ENCODE measurements at regions not wholly inside any gene's neighbourhood (a gene's known extent, or its start where the extent isn't known, plus 50 kb on each side); places are given as distances from the start of the nearest gene placed in this dataset.

DNA sequence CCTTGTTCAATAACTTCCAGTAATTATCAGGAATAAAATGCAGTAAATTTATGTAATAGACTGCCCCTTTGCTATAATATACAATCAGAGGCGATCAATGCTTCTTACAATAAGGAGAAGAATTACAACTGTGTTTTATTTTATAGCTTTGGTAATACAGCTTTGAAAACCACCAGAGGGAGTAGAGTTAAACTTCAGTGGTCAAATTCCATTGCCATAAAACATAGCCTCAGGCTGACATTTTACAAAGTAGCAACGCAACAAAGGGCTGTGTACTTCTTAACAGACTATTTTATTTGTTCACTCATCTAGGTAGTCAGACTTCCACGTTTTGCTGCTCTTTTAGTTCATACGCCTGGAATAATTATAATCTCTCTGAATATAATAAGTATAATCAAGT lies 58.5 kb downstream of the TEX13C start:
- Histone ChIP-seq H3K27ac (ENCODE audit: low read depth, low read length, severe bottlenecking) (no peak overlapping the region), H3K36me3 (ENCODE audit: control insufficient read depth, insufficient read depth, low read length) (no peaks in the 10 kb centered on the region), H3K9me3 (ENCODE audit: control insufficient read depth, low read length) (no peaks in the 10 kb centered on the region), H3K4me3 (ENCODE audit: extremely low read depth, insufficient read depth, low read length, poor library complexity, severe bottlenecking) (no peak overlapping the region), H3K4me1 (ENCODE audit: control insufficient read depth, insufficient read depth, low read length, poor library complexity, severe bottlenecking) (no peaks in the 10 kb centered on the region)
- WGBS, 2 experiments (ENCODE audit: insufficient coverage in 2 of 2): no CpG with 5 or more reads among the region's 4 CpGs

DNA sequence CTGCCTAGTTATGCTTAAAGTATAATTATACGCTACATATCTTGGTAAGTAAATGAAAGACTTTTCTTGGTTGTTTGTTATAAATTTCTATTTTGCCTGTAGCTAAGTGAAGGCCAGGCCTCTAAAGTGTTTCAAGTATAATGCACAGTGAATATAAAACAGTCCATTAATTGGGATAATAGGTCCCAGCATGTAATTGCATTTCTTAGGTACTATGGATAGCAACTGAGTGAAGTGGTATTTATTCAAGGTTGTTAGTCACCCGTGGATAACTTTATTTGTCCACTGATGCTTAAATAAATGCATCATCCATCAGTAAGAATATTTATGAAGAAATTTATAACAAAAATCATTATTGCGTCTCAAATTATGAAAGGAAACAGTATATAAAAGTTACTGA lies 59.1 kb downstream of the TEX13C start:
- WGBS, 2 experiments (ENCODE audit: insufficient coverage in 2 of 2): 100% methylated on average over 1 of the region's 3 CpGs
- H3K36me3 ChIP-seq (ENCODE audit: control insufficient read depth, insufficient read depth, low read length): no peaks in the 10 kb centered on the region
- no peaks in the 10 kb centered on the region for H3K4me1 ChIP-seq (ENCODE audit: control insufficient read depth, insufficient read depth, low read length, poor library complexity, severe bottlenecking)
- no peak overlapping the region for H3K4me3 ChIP-seq (ENCODE audit: extremely low read depth, insufficient read depth, low read length, poor library complexity, severe bottlenecking)
- no peaks in the 10 kb centered on the region for H3K9me3 ChIP-seq (ENCODE audit: control insufficient read depth, low read length)
- no peak overlapping the region for H3K27ac ChIP-seq (ENCODE audit: low read depth, low read length, severe bottlenecking)

DNA sequence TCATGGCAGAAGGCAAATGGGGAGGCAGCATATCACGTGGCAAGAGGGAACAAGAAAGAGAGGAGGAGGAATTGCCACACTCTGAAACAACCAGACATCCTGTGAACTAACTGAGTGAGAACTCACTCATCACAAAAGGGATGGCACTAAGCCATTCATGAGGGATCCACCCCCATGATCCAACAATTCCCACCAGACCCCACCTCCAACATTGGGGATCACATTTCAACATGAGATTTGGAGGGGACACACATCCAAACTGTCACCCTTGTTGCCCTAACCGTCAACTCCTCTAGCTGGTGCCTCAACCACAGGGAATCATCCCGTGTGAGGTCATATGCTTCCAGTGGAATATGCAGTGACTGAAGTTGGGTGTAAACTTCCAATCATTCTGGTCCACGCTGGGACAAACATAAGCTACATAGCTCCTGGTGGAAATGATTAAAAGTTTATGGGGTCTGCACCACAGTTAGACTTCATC lies 62.5 kb downstream of the TEX13C start:
- no peaks in the 10 kb centered on the region for H3K4me1 ChIP-seq (ENCODE audit: control insufficient read depth, insufficient read depth, low read length, poor library complexity, severe bottlenecking)
- H3K4me3 ChIP-seq (ENCODE audit: extremely low read depth, insufficient read depth, low read length, poor library complexity, severe bottlenecking): no peak overlapping the region
- H3K36me3 ChIP-seq (ENCODE audit: control insufficient read depth, insufficient read depth, low read length): no peaks in the 10 kb centered on the region
- no peak overlapping the region for H3K27ac ChIP-seq (ENCODE audit: low read depth, low read length, severe bottlenecking)
- no CpG with 5 or more reads among the region's 4 CpGs for WGBS, 2 experiments (ENCODE audit: insufficient coverage in 2 of 2)
- no peaks in the 10 kb centered on the region for H3K9me3 ChIP-seq (ENCODE audit: control insufficient read depth, low read length)

DNA sequence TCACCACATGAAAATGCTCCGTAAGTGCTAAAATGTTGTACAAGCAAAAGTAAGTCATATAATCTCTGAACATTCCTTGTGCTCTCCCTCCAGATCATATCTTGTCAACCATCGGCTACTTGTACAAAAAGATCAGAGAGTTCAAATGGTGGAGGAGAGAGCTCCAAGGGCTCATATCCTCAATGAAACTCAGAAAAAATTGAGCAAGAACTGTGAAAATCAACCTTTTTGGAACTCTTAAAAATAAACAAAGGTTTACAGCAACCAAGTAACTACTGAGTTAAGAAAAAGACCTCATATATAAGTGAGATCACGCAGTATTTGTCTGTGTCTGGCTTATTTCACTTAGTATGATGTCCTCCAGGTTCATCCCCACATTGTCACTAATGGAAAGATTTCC lies 63.2 kb downstream of the TEX13C start:
- Histone ChIP-seq H3K36me3 (ENCODE audit: control insufficient read depth, insufficient read depth, low read length) (no peaks in the 10 kb centered on the region), H3K9me3 (ENCODE audit: control insufficient read depth, low read length) (no peaks in the 10 kb centered on the region), H3K4me1 (ENCODE audit: control insufficient read depth, insufficient read depth, low read length, poor library complexity, severe bottlenecking) (no peaks in the 10 kb centered on the region), H3K27ac (ENCODE audit: low read depth, low read length, severe bottlenecking) (no peak overlapping the region), H3K4me3 (ENCODE audit: extremely low read depth, insufficient read depth, low read length, poor library complexity, severe bottlenecking) (no peak overlapping the region)
- WGBS, 2 experiments (ENCODE audit: insufficient coverage in 2 of 2): 80% methylated on average over 1 of the region's 3 CpGs

GRCh38 chrX:125384867-125385266 lies 65.2 kb downstream of the TEX13C start:
- H3K4me1 ChIP-seq (ENCODE audit: control insufficient read depth, insufficient read depth, low read length, poor library complexity, severe bottlenecking): no peaks in the 10 kb centered on the region
- H3K9me3 ChIP-seq (ENCODE audit: control insufficient read depth, low read length): no peaks in the 10 kb centered on the region
- H3K4me3 ChIP-seq (ENCODE audit: extremely low read depth, insufficient read depth, low read length, poor library complexity, severe bottlenecking): no peak overlapping the region
- no peak overlapping the region for H3K27ac ChIP-seq (ENCODE audit: low read depth, low read length, severe bottlenecking)
- WGBS, 2 experiments (ENCODE audit: insufficient coverage in 2 of 2): no CpG with 5 or more reads among the region's 1 CpG
- H3K36me3 ChIP-seq (ENCODE audit: control insufficient read depth, insufficient read depth, low read length): no peaks in the 10 kb centered on the region

GRCh38 chrX:125387945-125388344 lies 68.3 kb downstream of the TEX13C start:
- Histone ChIP-seq H3K9me3 (ENCODE audit: control insufficient read depth, low read length) (no peaks in the 10 kb centered on the region), H3K4me1 (ENCODE audit: control insufficient read depth, insufficient read depth, low read length, poor library complexity, severe bottlenecking) (no peaks in the 10 kb centered on the region), H3K36me3 (ENCODE audit: control insufficient read depth, insufficient read depth, low read length) (no peaks in the 10 kb centered on the region), H3K4me3 (ENCODE audit: extremely low read depth, insufficient read depth, low read length, poor library complexity, severe bottlenecking) (no peak overlapping the region), H3K27ac (ENCODE audit: low read depth, low read length, severe bottlenecking) (no peak overlapping the region)
- WGBS, 2 experiments (ENCODE audit: insufficient coverage in 2 of 2): 0 to 10% methylated on average over 1 of the region's 7 CpGs

DNA sequence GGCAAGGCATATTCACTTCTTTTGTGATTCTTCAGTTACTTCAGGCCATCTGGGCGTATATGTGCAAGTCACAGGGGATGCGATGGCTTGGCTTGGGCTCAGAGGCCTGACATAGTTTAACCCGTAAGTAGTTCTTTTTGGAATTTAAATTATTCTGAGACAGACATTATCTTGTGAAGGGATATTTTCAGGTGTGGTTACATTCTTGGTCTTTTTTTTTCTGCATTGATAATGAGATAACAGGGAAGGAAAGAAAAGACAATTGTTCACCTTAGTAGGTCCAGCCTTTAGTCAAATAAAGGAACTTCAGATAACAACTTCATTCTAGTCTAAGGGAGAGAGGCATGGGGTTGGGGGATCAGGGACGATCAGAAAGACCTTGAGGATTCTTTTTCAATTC lies 74.8 kb downstream of the TEX13C start:
- H3K36me3 ChIP-seq (ENCODE audit: control insufficient read depth, insufficient read depth, low read length): no peaks in the 10 kb centered on the region
- no peak overlapping the region for H3K4me3 ChIP-seq (ENCODE audit: extremely low read depth, insufficient read depth, low read length, poor library complexity, severe bottlenecking)
- H3K4me1 ChIP-seq (ENCODE audit: control insufficient read depth, insufficient read depth, low read length, poor library complexity, severe bottlenecking): no peaks in the 10 kb centered on the region
- H3K9me3 ChIP-seq (ENCODE audit: control insufficient read depth, low read length): no peaks in the 10 kb centered on the region
- WGBS, 2 experiments (ENCODE audit: insufficient coverage in 2 of 2): 60% methylated on average over 1 of the region's 4 CpGs; no CpG with 5 or more reads in 1 of the 2 experiments
- no peak overlapping the region for H3K27ac ChIP-seq (ENCODE audit: low read depth, low read length, severe bottlenecking)

GRCh38 chrX:125395626-125396025 lies 76.0 kb downstream of the TEX13C start:
- no peak overlapping the region for H3K27ac ChIP-seq (ENCODE audit: low read depth, low read length, severe bottlenecking)
- no peaks in the 10 kb centered on the region for H3K9me3 ChIP-seq (ENCODE audit: control insufficient read depth, low read length)
- H3K36me3 ChIP-seq (ENCODE audit: control insufficient read depth, insufficient read depth, low read length): no peaks in the 10 kb centered on the region
- H3K4me3 ChIP-seq (ENCODE audit: extremely low read depth, insufficient read depth, low read length, poor library complexity, severe bottlenecking): no peak overlapping the region
- H3K4me1 ChIP-seq (ENCODE audit: control insufficient read depth, insufficient read depth, low read length, poor library complexity, severe bottlenecking): no peaks in the 10 kb centered on the region

- no peaks in the 10 kb centered on the region for H3K9me3 ChIP-seq (ENCODE audit: control insufficient read depth, low read length)
- H3K36me3 ChIP-seq (ENCODE audit: control insufficient read depth, insufficient read depth, low read length): no peaks in the 10 kb centered on the region
- H3K27ac ChIP-seq (ENCODE audit: low read depth, low read length, severe bottlenecking): no peak overlapping the region
- no peak overlapping the region for H3K4me3 ChIP-seq (ENCODE audit: extremely low read depth, insufficient read depth, low read length, poor library complexity, severe bottlenecking)
- 100% methylated on average over 1 of the region's 1 CpG; no CpG with 5 or more reads in 1 of the 2 experiments for WGBS, 2 experiments (ENCODE audit: insufficient coverage in 2 of 2)
- no peaks in the 10 kb centered on the region for H3K4me1 ChIP-seq (ENCODE audit: control insufficient read depth, insufficient read depth, low read length, poor library complexity, severe bottlenecking)
Measured at GRCh38 chrX:125398959-125399440, 79.3 kb downstream of the TEX13C start.

DNA sequence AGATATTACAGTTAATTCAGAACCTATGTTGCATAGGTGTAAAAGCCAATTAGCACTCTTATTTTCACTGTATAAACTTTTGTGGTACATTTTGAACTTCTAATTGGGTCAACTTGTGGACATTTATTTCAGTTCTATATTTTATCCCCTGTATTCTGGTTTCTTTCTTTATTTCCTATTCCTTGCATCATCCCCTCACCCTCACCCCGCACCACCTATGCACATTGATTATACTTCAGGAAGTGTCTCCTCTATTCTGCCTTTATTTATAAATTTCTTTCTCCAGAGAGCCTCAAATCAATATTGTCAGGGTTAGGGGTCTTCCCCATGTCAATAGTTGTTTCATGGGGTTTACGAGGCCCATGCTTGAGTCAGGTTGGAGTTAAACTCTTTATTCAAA lies 83.1 kb downstream of the TEX13C start:
- WGBS, 2 experiments (ENCODE audit: insufficient coverage in 2 of 2): no CpG with 5 or more reads among the region's 2 CpGs
- H3K9me3 ChIP-seq (ENCODE audit: control insufficient read depth, low read length): no peaks in the 10 kb centered on the region
- no peaks in the 10 kb centered on the region for H3K36me3 ChIP-seq (ENCODE audit: control insufficient read depth, insufficient read depth, low read length)
- H3K4me1 ChIP-seq (ENCODE audit: control insufficient read depth, insufficient read depth, low read length, poor library complexity, severe bottlenecking): no peaks in the 10 kb centered on the region
- H3K27ac ChIP-seq (ENCODE audit: low read depth, low read length, severe bottlenecking): no peak overlapping the region
- no peak overlapping the region for H3K4me3 ChIP-seq (ENCODE audit: extremely low read depth, insufficient read depth, low read length, poor library complexity, severe bottlenecking)

- Histone ChIP-seq H3K36me3 (ENCODE audit: control insufficient read depth, insufficient read depth, low read length) (no peaks in the 10 kb centered on the region), H3K9me3 (ENCODE audit: control insufficient read depth, low read length) (no peaks in the 10 kb centered on the region), H3K4me1 (ENCODE audit: control insufficient read depth, insufficient read depth, low read length, poor library complexity, severe bottlenecking) (no peaks in the 10 kb centered on the region), H3K27ac (ENCODE audit: low read depth, low read length, severe bottlenecking) (no peak overlapping the region), H3K4me3 (ENCODE audit: extremely low read depth, insufficient read depth, low read length, poor library complexity, severe bottlenecking) (no peak overlapping the region)
- 80% methylated on average over 1 of the region's 1 CpG; no CpG with 5 or more reads in 1 of the 2 experiments for WGBS, 2 experiments (ENCODE audit: insufficient coverage in 2 of 2)
Measured at GRCh38 chrX:125404667-125405160, 85.0 kb downstream of the TEX13C start.

Measured in mesodermal cell (in vitro differentiated cells).